HL-60 (cell line): ENCODE measurements at regions not wholly inside any gene's neighbourhood (a gene's known extent, or its start where the extent isn't known, plus 50 kb on each side); places are given as distances from the start of the nearest gene placed in this dataset.

Experiments used
- DNase-seq, 2 experiments: peaks; one replicate each; pipeline ENCODE4 v3.0.0-alpha.2; 2010 to 2020; ENCODE audit warnings: low read depth in 1 of 2, low spot score in 1 of 2
- H3K27ac ChIP-seq: fragments of 250-450 bp; sonication (Bioruptor Pico); replicated peaks from 2 replicates; pipeline ENCODE4 v1.5.1; 2020; ENCODE audit warnings: mild to moderate bottlenecking, moderate library complexity
- H3K27me3 ChIP-seq: fragments of 250-450 bp; sonication (Bioruptor Pico); 2 replicates; pipeline ENCODE4 v1.5.1; 2021; ENCODE audit warnings: mild to moderate bottlenecking, moderate library complexity; ENCODE audit not compliant: insufficient read depth, poor library complexity, severe bottlenecking
- H3K4me3 ChIP-seq: replicated peaks from 2 replicates; pipeline ENCODE4 v1.5.1; 2011; ENCODE audit warnings: mild to moderate bottlenecking, control low read depth, low read length; ENCODE audit not compliant: insufficient read depth
- CTCF ChIP-seq: IDR thresholded peaks from one replicate; pipeline ENCODE4 v1.5.1; 2011; ENCODE audit warnings: low read length, control low read depth, inconsistent platforms; ENCODE audit not compliant: insufficient read depth
- GABPA ChIP-seq: IDR thresholded peaks from 2 replicates; pipeline ENCODE4 v1.6.1; 2012; ENCODE audit warnings: low read depth
- POLR2AphosphoS5 ChIP-seq: IDR thresholded peaks from 2 replicates; pipeline ENCODE4 v1.6.1; 2012; ENCODE audit warnings: low read depth
- REST ChIP-seq: IDR thresholded peaks from 2 replicates; pipeline ENCODE4 v1.6.1; 2012; ENCODE audit warnings: low read depth; ENCODE audit not compliant: insufficient replicate concordance
- SPI1 ChIP-seq: IDR thresholded peaks from 2 replicates; pipeline ENCODE4 v1.6.1; 2012; ENCODE audit warnings: low read depth, mild to moderate bottlenecking, borderline replicate concordance

- Histone ChIP-seq H3K27me3 (no peaks in the 10 kb centered on the region), H3K4me3 (no peak overlapping the region), H3K27ac (no peak overlapping the region)
- no peak for DNase-seq
- TF ChIP-seq GABPA, result no peak
- no peak for TF ChIP-seq REST
- no peak for TF ChIP-seq POLR2AphosphoS5
- no peak for TF ChIP-seq SPI1
- no peak for TF ChIP-seq CTCF
Measured at GRCh38 chr5:152187668-152188067, 217.4 kb downstream of the NMUR2 start.

- no peak for TF ChIP-seq CTCF
- TF ChIP-seq SPI1, result no peak
- TF ChIP-seq REST, result no peak
- TF ChIP-seq POLR2AphosphoS5, result no peak
- TF ChIP-seq GABPA, result no peak
- no peak for DNase-seq
- no peak overlapping the region for H3K27ac ChIP-seq
- no peaks in the 10 kb centered on the region for H3K27me3 ChIP-seq
- no peak overlapping the region for H3K4me3 ChIP-seq
Measured at GRCh38 chr5:152185547-152186245, 219.4 kb downstream of the NMUR2 start.

- no peaks in the 10 kb centered on the region for H3K27me3 ChIP-seq
- H3K4me3 ChIP-seq, result no peak overlapping the region
- H3K27ac ChIP-seq, result no peak overlapping the region
- TF ChIP-seq POLR2AphosphoS5, result no peak
- no peak for TF ChIP-seq REST
- no peak for DNase-seq
Measured at GRCh38 chr5:152184266-152184665, 220.8 kb downstream of the NMUR2 start.
